Neural cell (in vitro differentiated cells): ENCODE measurements at regions not wholly inside any gene's neighbourhood (a gene's known extent, or its start where the extent isn't known, plus 50 kb on each side); places are given as distances from the start of the nearest gene placed in this dataset.
"Not testable (repeated sequence)": the region's sequence is repeated elsewhere in the genome, so short reads cannot be mapped to it uniquely, and the experiment has no call there.

Experiments
- EZH2 ChIP-seq: fragments of 200-600, 300-800 bp; shearing (Covaris generic), sonication (generic); IDR thresholded peaks from 2 replicates; pipeline ENCODE4 v1.6.1; 2014; ENCODE audit warnings: antibody characterized with exemption, low read length, borderline replicate concordance, mild to moderate bottlenecking; ENCODE audit not compliant: insufficient read depth, poor library complexity, severe bottlenecking
- MXI1 ChIP-seq: fragments of 450-650 bp; conservative IDR thresholded peaks from 2 replicates; pipeline ENCODE4 v1.6.1; 2014; ENCODE audit warnings: antibody characterized with exemption, mild to moderate bottlenecking; ENCODE audit not compliant: poor library complexity, severe bottlenecking
- POLR2AphosphoS5 ChIP-seq: IDR thresholded peaks from 2 replicates; pipeline ENCODE4 v1.6.1; 2012
- TAF1 ChIP-seq: IDR thresholded peaks from 2 replicates; pipeline ENCODE4 v1.6.1; 2012; ENCODE audit warnings: low read depth
- TF ChIP-seq, protein P1 (sequence below): fragments of 450-650 bp; IDR thresholded peaks from 2 replicates; pipeline ENCODE4 v1.5.1; 2014; ENCODE audit warnings: antibody characterized with exemption, mild to moderate bottlenecking, moderate library complexity; ENCODE audit not compliant: poor library complexity, severe bottlenecking
- TF ChIP-seq, protein P2 (sequence below): IDR thresholded peaks from 2 replicates; pipeline ENCODE4 v1.6.1; 2012; ENCODE audit warnings: borderline replicate concordance

DNA sequence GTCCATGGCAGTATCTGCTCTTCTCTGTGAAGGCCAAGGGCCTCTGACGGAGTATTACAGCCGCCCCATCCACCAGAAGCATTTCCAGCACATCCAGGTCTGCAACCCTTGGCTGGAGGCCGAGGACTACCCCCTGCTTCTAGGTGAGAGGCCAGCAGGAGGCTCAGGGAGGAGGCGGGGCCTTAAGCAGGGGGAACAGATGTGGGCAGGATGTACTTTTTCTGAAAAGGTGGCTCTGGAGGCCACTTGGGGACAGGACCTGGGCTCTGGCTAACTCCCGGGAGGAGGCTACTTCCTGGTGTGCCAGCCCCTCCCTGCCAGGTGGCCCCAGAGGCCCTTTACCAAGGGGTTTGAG, 113.9 kb upstream of the ALDH3B2 start:
- not testable (repeated sequence) for TF ChIP-seq EZH2, MXI1, TAF1, POLR2AphosphoS5
- TF ChIP-seq, protein P1, sequence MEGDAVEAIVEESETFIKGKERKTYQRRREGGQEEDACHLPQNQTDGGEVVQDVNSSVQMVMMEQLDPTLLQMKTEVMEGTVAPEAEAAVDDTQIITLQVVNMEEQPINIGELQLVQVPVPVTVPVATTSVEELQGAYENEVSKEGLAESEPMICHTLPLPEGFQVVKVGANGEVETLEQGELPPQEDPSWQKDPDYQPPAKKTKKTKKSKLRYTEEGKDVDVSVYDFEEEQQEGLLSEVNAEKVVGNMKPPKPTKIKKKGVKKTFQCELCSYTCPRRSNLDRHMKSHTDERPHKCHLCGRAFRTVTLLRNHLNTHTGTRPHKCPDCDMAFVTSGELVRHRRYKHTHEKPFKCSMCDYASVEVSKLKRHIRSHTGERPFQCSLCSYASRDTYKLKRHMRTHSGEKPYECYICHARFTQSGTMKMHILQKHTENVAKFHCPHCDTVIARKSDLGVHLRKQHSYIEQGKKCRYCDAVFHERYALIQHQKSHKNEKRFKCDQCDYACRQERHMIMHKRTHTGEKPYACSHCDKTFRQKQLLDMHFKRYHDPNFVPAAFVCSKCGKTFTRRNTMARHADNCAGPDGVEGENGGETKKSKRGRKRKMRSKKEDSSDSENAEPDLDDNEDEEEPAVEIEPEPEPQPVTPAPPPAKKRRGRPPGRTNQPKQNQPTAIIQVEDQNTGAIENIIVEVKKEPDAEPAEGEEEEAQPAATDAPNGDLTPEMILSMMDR: not testable (repeated sequence)
- TF ChIP-seq, protein P2, sequence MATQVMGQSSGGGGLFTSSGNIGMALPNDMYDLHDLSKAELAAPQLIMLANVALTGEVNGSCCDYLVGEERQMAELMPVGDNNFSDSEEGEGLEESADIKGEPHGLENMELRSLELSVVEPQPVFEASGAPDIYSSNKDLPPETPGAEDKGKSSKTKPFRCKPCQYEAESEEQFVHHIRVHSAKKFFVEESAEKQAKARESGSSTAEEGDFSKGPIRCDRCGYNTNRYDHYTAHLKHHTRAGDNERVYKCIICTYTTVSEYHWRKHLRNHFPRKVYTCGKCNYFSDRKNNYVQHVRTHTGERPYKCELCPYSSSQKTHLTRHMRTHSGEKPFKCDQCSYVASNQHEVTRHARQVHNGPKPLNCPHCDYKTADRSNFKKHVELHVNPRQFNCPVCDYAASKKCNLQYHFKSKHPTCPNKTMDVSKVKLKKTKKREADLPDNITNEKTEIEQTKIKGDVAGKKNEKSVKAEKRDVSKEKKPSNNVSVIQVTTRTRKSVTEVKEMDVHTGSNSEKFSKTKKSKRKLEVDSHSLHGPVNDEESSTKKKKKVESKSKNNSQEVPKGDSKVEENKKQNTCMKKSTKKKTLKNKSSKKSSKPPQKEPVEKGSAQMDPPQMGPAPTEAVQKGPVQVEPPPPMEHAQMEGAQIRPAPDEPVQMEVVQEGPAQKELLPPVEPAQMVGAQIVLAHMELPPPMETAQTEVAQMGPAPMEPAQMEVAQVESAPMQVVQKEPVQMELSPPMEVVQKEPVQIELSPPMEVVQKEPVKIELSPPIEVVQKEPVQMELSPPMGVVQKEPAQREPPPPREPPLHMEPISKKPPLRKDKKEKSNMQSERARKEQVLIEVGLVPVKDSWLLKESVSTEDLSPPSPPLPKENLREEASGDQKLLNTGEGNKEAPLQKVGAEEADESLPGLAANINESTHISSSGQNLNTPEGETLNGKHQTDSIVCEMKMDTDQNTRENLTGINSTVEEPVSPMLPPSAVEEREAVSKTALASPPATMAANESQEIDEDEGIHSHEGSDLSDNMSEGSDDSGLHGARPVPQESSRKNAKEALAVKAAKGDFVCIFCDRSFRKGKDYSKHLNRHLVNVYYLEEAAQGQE: not testable (repeated sequence)
